HepG2 (cell line): ENCODE measurements at regions not wholly inside any gene's neighbourhood (a gene's known extent, or its start where the extent isn't known, plus 50 kb on each side); places are given as distances from the start of the nearest gene placed in this dataset.

Source experiments
- ATAC-seq: fragments of 200-7000 bp; cut with Tn5 transposase; 3 replicates; pipeline ENCODE4 v1.9.1; 2020; ENCODE audit warnings: mild to moderate bottlenecking, moderate library complexity
- BruUV-seq: library from RNA; stranded (reverse); fragments of 400-500 nt; replicated peaks from 2 replicates; lab custom pipeline; 2021; lab: Mats Ljungman, UMichigan
- CTCF ChIA-PET: fragments of 300-600 bp; formaldehyde crosslinking; extraction: SDS; loops from one replicate; lab custom pipeline; 2021; ENCODE audit warnings: low total read pairs, inconsistent platforms, low intra/inter-chr PET ratio; lab: Yijun Ruan, JAX
- POLR2A ChIA-PET: fragments of 350-600 bp; sonication (Branson Sonifier 250); formaldehyde crosslinking; loops from one replicate; lab custom pipeline; 2020; ENCODE audit warnings: antibody characterized with exemption, inconsistent platforms; lab: Yijun Ruan, JAX
- DNase-seq: peaks from one replicate; pipeline ENCODE4 v3.0.0-alpha.2; 2015; ENCODE audit warnings: low spot score
- FAIRE-seq: peaks from 3 replicates; lab custom pipeline; 2011; peaks lifted over from hg19 to GRCh38; lab: Jason Lieb, UNC
- H2AFZ ChIP-seq: one replicate; pipeline ENCODE4 v1.6.1; 2011; ENCODE audit warnings: low read length, inconsistent platforms
- H3K27ac ChIP-seq: fragments of 300-600 bp; 3 replicates; pipeline ENCODE4 v1.8.0; 2011; ENCODE audit warnings: mixed run types, mild to moderate bottlenecking, mixed read lengths, low read length, inconsistent platforms; ENCODE audit not compliant: insufficient read depth; ENCODE audit errors: extremely low read length
- H3K27me3 ChIP-seq, 2 experiments: fragments of 200-600 bp in 1 of 2; 2 replicates in 1 of 2; 3 replicates in 1 of 2; pipeline versions ENCODE4 v1.6.0 to v1.8.0; 2011; ENCODE audit warnings: low read length in 2 of 2, mild to moderate bottlenecking in 2 of 2, moderate library complexity in 2 of 2, inconsistent platforms in 1 of 2; ENCODE audit not compliant: insufficient read depth in 2 of 2, control insufficient read depth in 1 of 2
- H3K36me3 ChIP-seq, 2 experiments: fragments of 200-600 bp in 1 of 2; replicated peaks in 1 of 2; 2 replicates in 1 of 2; 3 replicates in 1 of 2; pipeline versions ENCODE4 v1.5.1 to v1.8.0; 2011; ENCODE audit warnings: low read length in 2 of 2, inconsistent platforms in 1 of 2; ENCODE audit not compliant: insufficient read depth in 2 of 2, control insufficient read depth in 1 of 2
- H3K4me1 ChIP-seq: 2 replicates; pipeline ENCODE4 v1.5.1; 2012; ENCODE audit warnings: low read length, inconsistent platforms; ENCODE audit not compliant: insufficient read depth
- H3K4me2 ChIP-seq: 2 replicates; pipeline ENCODE4 v1.6.0; 2011; ENCODE audit warnings: low read depth, low read length, inconsistent platforms
- H3K4me3 ChIP-seq, 3 experiments: fragments of 200-600 bp in 1 of 3; sonication (generic), shearing (Covaris generic) in 1 of 3; replicated peaks in 1 of 3; 2 replicates each; pipeline ENCODE4 v1.5.1; 2011 to 2016; ENCODE audit warnings: low read length in 3 of 3, inconsistent platforms in 2 of 3, low read depth in 2 of 3, mild to moderate bottlenecking in 2 of 3, control low read depth in 1 of 3, mixed read lengths in 1 of 3; ENCODE audit not compliant: insufficient read depth in 1 of 3
- H3K79me2 ChIP-seq: one replicate; pipeline ENCODE4 v1.6.1; 2011; ENCODE audit warnings: low read length, inconsistent platforms; ENCODE audit not compliant: insufficient read depth
- H3K9ac ChIP-seq: 2 replicates; pipeline ENCODE4 v1.6.0; 2011; ENCODE audit warnings: mild to moderate bottlenecking, low read depth, low read length, inconsistent platforms; ENCODE audit not compliant: insufficient read depth
- H3K9me3 ChIP-seq: 2 replicates; pipeline ENCODE4 v1.5.1; 2012; ENCODE audit warnings: mild to moderate bottlenecking, low read length
- H4K20me1 ChIP-seq: 2 replicates; pipeline ENCODE4 v1.6.0; 2011; ENCODE audit warnings: inconsistent platforms, mild to moderate bottlenecking, low read length, moderate library complexity; ENCODE audit not compliant: insufficient read depth
- AKAP8 ChIP-seq: sonication (generic); formaldehyde crosslinking; IDR thresholded peaks from 2 replicates; pipeline ENCODE4 v1.5.1; 2020; ENCODE audit warnings: mild to moderate bottlenecking, missing genetic modification reagents
- EP300 ChIP-seq, 3 experiments: sonication (generic) in 1 of 3; formaldehyde crosslinking in 1 of 3; IDR thresholded peaks; 2 replicates each; pipeline versions ENCODE4 v1.5.1 to v1.6.1; 2011 to 2020; ENCODE audit warnings: low read depth in 2 of 3, low read length in 2 of 3, borderline replicate concordance in 1 of 3, improper control_type of control experiment in 1 of 3, mild to moderate bottlenecking in 1 of 3, missing genetic modification reagents in 1 of 3, moderate library complexity in 1 of 3
- HCFC1 ChIP-seq: fragments of 150-350 bp; IDR thresholded peaks from 2 replicates; pipeline ENCODE4 v1.6.1; 2014; ENCODE audit warnings: low read depth, low read length
- JDP2 ChIP-seq: sonication (generic); formaldehyde crosslinking; IDR thresholded peaks from 2 replicates; pipeline ENCODE4 v1.8.1; 2022; ENCODE audit warnings: missing genetic modification reagents, borderline replicate concordance
- MED1 ChIP-seq: sonication (generic); formaldehyde crosslinking; IDR thresholded peaks from 2 replicates; pipeline ENCODE4 v1.4.0; 2020; ENCODE audit warnings: missing genetic modification reagents
- NCOR1 ChIP-seq: fragments of 200-600 bp; sonication (generic); IDR thresholded peaks from 2 replicates; pipeline ENCODE4 v1.7.0; 2017; ENCODE audit warnings: antibody characterized with exemption, low read length, borderline replicate concordance
- RBAK ChIP-seq: sonication (generic); formaldehyde crosslinking; IDR thresholded peaks from 2 replicates; pipeline ENCODE4 v1.5.1; 2020; ENCODE audit warnings: mild to moderate bottlenecking, missing genetic modification reagents
- SNAPC2 ChIP-seq: sonication (generic); formaldehyde crosslinking; IDR thresholded peaks from 2 replicates; pipeline ENCODE4 v1.8.1; 2022; ENCODE audit warnings: mild to moderate bottlenecking, missing genetic modification reagents
- TMF1 ChIP-seq: sonication (generic); formaldehyde crosslinking; IDR thresholded peaks from 2 replicates; pipeline ENCODE4 v1.8.1; 2022; ENCODE audit warnings: low read depth, missing genetic modification reagents
- ZFP37 ChIP-seq: sonication (generic); formaldehyde crosslinking; IDR thresholded peaks from 2 replicates; pipeline ENCODE4 v1.4.0; 2020; ENCODE audit warnings: missing genetic modification reagents, borderline replicate concordance
- ZNF160 ChIP-seq: sonication (generic); formaldehyde crosslinking; IDR thresholded peaks from 2 replicates; pipeline ENCODE4 v1.8.0; 2022; ENCODE audit warnings: mild to moderate bottlenecking, inconsistent platforms, missing genetic modification reagents
- ZNF607 ChIP-seq: sonication (generic); formaldehyde crosslinking; IDR thresholded peaks from 2 replicates; pipeline ENCODE4 v1.5.1; 2020; ENCODE audit warnings: missing genetic modification reagents, mild to moderate bottlenecking, borderline replicate concordance
- ZNF713 ChIP-seq: sonication (generic); formaldehyde crosslinking; IDR thresholded peaks from 2 replicates; pipeline ENCODE4 v1.4.0; 2020; ENCODE audit warnings: mild to moderate bottlenecking, missing genetic modification reagents
- WGBS: methylation state at CpG from one replicate; pipeline ENCODE4 v1.1.6; 2017; ENCODE audit warnings: low lambda C conversion rate; 5-methylcytosine and 5-hydroxymethylcytosine counted together
- in situ Hi-C: cut with HindIII; loops from 2 replicates; pipeline ENCODE4 v1.10.0; 2017; ENCODE audit warnings: low pct_unique_long_range_greater_than_20kb; ENCODE audit not compliant: extremely low pct_ligation_motif_present
- intact Hi-C: fragments of 100-400 bp; cut with micrococcal nuclease; formaldehyde crosslinking; loops from one replicate; pipeline ENCODE4 v1.10.0; 2022; ENCODE audit not compliant: unreplicated experiment

DNA sequence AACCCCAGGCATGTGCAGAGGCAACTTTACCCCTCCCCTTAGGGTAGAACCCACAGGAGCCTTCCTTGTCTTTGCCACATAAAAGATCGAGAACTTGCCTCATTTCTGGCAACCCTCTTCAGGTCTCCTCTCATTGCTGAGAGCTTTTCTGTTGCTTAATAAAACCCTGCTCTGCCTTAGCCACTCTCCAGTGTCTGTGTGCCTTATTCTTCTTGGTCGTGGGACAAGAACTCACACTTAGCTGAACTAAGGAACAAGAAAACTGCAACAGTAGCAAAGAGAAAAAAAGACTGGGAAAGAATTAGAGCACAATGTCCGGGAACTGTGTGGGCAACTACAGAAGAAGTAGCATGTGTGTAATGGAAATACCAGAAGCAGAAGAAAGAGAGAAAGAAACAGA lies 56.2 kb upstream of the SMIM21 start:
- Histone ChIP-seq H3K36me3 (no peaks in the 10 kb centered on the region), H3K9ac (no peak overlapping the region), H3K4me2 (no peak overlapping the region), H3K79me2 (no peaks in the 10 kb centered on the region), H2AFZ (no peak overlapping the region), H3K4me3 (no peak overlapping the region), H3K27me3 (no peaks in the 10 kb centered on the region; a peak in 1 of 5 replicates), H3K9me3 (peaks cover 16% of the 10 kb centered on the region; the same call in 1 of the 2 replicates), H3K4me1 (no peaks in the 10 kb centered on the region), H3K27ac (no peak overlapping the region), H4K20me1 (no peaks in the 10 kb centered on the region)
- intact Hi-C loops (no loop called here), in situ Hi-C loops (loop anchor here (25.0 kb wide), 2 partner anchors 321 to 821 kb away; no protein-coding TSS in a partner anchor)
- 5% methylated on average over 3 of the region's 3 CpGs for WGBS
- no peak for FAIRE-seq
- ATAC-seq, result no peak
- BruUV-seq, result no TSS peak
- TF ChIP-seq EP300 (IDR thresholded peaks at IDR 0.05; ENCODE audit: low read depth in 2 of 2, low read length in 2 of 2) (no peak), EP300 (CRISPR knock-in tag; IDR thresholded peaks at IDR 0.05; ENCODE audit: borderline replicate concordance) (no peak), MED1 (CRISPR knock-in tag) (no peak), ZFP37 (no peak), NCOR1 (no peak), JDP2 (CRISPR knock-in tag) (no peak), ZNF160 (no peak), SNAPC2 (CRISPR knock-in tag) (no peak), RBAK (CRISPR knock-in tag) (no peak), ZNF607 (no peak), AKAP8 (CRISPR knock-in tag) (no peak), HCFC1 (no peak), TMF1 (CRISPR knock-in tag) (no peak), ZNF713 (no peak)
- POLR2A ChIA-PET, result no interaction called here
- no peak for DNase-seq
- CTCF ChIA-PET, result no interaction called here
